ENCODE measurements at regions not wholly inside any gene's neighbourhood (a gene's known extent, or its start where the extent isn't known, plus 50 kb on each side); places are given as distances from the start of the nearest gene placed in this dataset.

DNA sequence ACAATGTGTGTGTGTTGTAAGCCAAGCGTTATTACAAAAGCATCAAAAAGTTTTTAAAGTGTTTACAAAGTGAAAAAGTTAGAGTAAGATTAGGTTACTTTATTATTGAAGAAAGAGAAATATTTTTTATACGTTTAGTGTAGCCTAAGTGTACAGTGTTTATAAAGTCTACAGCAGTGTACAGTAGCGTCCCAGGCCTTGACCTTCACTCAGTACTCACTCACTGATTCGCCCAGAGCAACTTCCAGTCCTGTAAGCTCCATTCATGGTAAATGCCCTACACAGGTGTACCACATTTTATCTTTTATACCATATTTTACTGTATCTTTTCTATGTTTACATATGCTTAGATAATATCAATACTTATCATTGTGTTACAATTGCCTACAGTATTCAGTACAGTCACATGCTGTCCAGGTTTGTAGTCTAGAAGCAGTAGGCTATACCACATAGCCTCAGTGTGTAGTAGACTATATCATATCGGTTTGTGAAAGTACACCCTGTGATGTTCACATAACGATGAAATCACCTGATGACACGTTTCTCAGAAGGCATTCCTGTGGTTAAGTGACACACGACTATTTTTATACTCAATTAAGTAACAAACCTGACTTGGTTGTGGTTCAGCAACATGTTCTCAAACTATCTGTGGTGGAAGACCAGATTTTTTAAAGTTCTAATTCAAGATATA lies 152.0 kb upstream of the EDNRA start:
- no peak for DNase-seq

DNA sequence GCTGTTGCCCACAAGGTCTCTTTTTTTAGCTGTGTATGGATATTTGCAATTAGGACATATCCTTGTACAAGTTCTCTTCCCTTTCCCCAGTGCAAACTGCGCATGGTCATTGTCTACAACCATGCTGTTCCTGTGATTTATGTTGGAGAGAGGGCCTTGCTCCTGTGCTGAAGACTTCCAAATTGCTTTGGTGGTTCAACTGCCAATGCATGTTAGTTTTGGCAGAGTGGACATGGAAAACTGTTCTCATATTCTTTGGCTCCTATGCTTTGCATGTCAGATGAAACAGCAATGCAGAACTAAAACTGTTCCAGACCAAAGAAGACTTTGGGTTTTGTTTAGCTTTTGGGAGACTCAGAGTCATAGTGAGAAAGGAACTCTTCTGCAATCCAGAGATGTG lies 148.8 kb upstream of the EDNRA start:
- DNase-seq = no peak

DNA sequence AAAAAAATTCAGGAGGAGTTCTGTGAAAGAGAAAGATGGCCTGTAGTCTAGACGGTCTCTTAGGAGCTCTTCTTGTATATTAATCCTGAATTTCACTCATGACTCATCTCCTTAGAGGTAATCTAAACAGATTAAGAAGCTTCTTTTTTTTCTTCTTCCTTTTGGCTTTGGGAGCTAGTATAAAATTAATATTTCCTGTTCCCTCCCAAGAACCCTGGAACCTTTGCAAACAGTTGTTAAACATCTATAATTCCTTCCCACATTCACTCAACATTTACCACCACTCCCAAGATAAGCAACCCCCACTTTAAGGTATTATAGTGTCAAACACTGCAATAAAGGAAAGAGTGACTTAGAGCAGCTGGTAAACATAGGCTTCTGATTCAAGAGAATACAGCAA lies 146.4 kb upstream of the EDNRA start:
- DNase-seq = no peak

DNA sequence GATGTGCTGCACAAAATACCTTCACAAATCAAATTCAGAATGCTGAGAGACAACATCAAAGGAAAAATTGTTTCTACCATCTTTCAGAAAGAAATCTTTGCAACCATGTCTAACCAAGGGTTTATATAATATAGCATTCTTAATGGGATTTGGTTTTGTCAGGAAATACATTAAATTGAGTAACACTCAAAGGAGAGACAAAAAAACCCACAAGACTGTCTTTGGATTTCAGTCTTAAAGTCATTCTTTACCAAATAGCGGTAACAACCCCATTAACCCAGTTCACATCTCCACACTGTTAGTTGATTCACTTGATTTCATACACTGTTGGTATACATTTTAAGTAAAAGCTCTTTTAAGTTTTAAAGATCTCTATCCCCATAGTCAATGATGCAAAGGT lies 145.7 kb upstream of the EDNRA start:
- no peak for DNase-seq

DNA sequence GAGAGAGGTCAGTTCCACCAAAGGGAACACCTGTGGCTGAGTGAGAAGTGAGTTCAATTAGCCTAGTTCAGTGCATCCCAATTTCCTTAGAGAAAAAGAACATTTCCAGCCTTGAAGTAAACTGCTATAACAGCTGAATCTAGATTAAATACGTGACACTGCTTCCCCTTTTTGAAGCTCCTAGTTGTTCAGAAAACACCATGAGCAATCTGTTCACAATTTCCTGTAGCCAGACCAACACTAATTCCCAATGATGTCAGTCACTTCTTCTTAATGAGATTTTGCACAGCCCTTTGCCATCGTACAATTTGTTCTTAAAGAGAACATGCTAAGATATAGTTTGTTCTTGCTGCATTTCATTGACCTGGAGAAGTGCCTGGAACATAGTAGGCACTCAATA lies 144.6 kb upstream of the EDNRA start:
- DNase-seq = no peak

DNA sequence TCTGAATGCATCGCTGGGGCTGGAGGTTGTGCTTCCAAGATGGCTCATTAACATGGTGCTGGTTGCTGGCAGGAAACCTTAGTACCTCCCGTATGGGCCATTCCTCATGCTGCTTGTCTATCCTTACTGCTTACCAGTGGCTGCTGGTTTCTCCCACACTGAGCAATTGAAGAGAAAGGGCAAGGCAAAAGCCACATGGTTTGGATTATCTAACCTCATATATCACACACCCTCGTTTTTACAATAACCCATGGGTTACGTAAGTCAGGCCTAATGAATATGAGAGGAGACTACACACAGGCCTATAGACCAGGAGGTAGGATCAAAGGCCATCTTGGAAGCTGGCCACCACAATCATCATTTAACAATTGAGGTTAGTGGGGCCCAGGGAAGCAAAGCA lies 141.8 kb upstream of the EDNRA start:
- no peak for DNase-seq

DNA sequence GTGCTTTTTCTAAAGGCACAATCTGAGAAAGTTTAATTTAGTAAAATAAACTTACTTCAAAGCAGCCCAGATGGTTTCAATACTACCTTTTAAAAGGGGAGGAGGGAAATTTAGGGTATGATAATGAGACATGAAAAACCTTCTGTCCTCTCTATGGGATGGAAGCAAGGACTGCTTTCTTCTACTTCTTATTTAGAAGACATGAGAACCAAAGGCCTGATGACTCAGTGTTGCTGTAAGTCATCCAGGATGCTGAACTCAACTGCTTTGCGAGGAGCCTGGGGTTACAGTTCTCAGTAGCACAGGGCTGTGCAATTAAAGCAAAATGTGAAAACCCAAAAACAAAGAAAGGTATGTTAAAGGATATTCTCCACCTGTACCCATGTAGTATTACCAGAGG lies 140.8 kb upstream of the EDNRA start:
- no peak for DNase-seq

DNA sequence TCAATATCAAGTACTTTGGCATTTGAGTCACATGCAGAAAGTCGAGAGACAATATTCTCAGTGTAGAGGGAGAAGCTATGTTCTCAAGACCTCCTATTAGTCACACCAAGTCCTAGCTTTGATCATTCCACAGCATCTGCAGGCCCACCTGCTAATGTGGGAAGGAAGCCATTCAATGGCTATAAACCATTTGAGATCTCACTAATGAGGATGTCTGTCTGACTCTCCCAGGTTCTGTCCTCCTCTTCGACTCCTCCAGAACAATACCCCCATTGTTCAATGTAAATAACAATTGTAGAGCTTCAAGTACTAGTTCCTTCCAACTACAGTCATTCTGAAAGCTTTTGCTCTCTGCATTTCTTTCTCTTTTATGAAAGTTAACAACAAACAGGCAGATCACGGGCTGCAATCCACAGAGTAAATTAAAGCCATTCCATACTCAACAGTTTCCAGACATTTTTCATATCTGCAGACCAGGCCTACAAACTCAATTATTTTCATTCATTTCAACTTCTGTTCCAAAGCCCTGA lies 140.2 kb upstream of the EDNRA start:
- no peak for DNase-seq

DNA sequence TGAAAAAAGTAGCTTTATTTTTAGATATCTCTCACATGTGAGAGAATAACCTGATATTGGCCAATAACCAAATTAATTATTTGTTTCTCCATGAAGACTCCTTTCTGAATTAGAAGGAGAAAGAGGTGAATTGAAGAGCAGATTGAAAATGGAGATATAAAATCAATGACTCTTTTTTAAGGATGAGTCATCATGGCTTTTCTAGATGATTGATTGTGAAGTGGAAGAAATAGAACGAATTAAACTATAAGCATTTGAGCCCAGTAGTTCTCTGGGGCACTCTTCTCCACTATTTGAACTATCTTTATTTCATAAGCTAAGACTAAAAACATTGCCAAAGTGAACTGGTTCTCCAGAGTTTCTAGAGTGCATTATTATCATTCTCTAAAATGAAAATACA lies 137.2 kb upstream of the EDNRA start:
- DNase-seq = no peak

DNA sequence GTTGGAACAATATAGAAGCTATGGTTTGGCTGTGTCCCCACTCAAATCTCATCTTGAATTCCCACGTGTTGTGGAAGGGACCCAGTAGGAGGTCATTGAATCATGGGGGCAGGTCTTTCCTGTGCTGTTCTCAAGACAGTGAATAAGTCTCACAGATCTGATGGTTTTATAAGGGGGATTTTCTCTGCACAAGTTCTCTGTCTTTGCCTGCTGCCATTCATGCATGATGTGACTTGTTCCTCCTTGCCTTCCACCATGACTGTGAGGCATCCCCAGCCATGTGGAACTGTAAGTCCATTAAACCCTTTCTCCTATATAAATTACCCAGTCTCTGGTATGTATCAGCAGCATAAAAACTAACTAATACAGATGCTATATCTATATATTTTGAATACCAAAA lies 135.2 kb upstream of the EDNRA start:
- no peak for DNase-seq

DNA sequence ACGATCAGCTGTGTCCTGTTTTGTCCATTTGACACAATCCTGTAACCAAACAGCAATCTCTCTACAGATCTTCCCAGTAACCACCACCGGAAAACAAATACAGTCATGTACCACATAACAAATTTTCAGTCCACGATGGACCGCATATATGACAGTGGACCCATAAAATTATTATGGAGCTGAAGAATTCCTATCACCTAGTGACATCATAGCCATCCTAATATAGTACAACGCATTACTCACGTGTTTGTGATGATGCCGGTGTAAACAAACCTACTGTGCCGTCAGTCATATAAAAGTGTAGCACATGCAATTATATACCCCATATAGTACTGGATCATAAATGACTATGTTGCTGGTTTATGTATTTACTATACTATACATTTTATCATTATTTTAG lies 133.7 kb upstream of the EDNRA start:
- no peak for DNase-seq

DNA sequence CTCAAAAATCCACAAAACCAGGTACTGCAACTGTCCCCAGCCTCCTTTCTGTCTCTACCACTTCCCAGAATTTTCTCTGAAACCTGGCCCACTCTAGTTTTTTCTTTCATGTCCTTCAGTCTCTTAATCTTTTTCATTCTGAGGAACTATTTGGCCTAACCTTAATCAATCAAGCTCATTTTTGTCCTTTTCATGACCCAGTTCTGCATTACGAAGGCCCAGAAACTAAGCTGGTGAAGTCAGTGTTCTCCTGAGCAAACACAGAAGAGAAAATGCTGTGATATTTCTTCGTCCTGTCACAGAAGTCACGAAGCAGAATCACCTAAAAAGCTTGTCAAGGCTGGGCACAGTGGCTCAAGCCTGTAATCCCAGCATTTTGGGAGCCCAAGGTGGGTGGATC lies 131.7 kb upstream of the EDNRA start:
- DNase-seq = no peak

DNA sequence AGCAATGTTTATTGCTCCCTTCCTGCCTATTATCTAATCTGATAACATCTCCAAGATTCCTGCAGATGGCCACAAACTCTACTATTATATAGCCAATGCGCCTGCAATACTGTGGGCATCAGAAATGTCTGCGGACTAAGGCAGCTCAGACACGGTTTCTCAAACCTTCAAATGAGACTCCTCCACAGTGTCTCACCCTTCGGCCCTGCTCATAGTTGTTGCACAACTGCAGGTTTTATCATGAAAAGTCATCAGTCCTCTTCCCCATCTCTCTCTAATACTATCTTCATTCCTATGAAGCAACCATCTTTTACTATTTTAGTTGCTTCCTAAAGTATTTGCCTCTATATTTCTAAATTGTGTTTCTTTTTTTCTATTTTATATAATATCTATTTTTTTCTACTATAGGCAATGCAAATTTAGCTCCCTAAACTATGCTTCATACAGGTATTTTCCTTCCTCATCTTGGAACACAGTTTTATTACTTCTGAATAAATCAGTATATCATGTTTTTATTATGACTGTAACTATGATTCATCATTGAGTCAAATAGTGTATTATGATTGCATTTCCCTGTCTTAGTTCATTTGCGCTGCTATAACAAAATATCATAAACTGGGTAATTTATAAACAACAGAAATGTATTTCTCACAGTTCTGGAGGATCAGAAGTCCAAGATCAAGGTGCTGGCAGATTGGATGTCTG lies 129.7 kb upstream of the EDNRA start:
- DNase-seq = no peak

DNA sequence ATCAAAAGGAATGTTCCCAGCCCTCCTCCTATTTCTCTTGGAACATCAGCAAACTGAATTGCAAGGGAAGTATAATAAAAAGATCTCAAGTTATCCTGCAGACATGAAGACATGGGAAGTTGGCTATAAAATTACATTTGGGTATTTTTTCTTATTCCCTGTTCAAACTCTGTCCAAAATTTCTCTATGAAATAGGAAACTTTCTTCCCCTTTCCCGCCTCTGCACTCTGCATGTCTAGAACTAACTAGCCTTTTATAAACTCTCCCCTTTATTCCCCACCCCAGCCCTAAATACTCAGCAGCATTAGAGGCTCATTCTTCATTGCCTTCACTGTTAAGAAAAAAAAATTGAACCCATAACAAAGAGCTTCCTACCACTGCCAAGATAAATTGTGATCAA lies 126.7 kb upstream of the EDNRA start:
- DNase-seq = no peak

DNA sequence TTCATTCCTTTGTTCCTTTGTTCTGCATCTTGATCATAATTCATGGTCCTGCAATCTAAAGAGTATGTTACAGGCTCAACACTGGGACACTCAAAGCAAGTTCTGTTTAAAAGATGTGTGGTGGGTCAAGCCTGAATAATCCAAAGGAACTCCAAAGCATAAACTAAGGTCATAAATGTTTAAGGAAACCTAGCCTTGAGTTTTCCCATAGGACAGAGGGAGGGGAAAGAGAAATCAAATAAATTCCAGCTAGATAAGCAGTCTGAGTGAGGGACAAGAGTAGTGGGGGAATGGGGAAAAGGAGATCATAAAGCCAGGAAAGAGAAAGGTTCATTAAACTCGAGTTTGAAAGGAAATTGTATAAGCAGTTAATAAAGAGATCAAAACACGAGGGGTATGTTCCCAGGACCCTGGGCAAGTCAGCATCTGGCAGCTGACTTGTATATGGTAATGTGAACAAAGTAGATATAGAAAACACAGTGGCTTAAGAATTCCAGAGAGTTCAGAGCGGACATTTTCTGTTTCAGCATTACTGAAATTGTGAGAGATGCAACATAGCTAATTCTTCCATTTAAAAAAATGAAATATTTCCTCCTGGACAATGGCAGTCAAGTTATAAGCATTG lies 125.8 kb upstream of the EDNRA start:
- DNase-seq = no peak

DNA sequence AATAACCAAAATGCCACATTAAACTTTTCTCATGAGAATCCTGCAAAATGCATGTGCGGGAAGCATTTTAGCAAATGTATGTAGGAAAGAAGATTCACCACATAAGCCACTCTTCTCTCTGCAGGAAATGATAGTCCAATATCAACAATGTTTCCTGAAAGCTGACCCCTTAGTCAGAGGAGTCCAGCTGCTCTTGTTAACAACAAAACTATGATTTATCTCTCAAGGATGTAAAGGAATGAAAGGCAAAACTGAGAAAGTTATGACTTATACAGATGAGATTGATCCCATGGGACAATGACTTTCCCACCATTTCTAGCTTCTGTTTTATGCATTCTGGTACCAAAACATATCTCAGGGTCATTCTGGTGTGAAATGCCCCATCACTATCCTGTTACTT lies 125.0 kb upstream of the EDNRA start:
- no peak for DNase-seq

DNA sequence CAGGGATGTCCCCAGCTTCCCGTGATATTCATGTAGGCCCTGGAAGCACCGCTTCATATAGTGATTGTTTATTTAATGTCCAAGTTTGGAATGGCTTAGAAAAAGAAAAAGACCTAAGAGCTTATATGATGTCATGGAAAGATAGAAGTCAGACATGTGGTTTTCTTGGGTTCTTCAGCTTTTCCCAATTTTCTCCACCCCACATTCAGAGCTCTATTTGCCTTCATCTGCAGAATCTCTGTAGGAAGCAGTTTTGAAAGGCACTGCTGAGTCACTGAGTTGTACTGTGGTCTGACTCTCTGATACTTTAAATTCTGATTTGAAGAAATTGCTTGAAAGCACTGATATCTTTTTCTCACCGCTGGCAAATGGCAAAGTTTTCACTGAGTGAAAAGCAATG lies 120.6 kb upstream of the EDNRA start:
- no peak for DNase-seq

DNA sequence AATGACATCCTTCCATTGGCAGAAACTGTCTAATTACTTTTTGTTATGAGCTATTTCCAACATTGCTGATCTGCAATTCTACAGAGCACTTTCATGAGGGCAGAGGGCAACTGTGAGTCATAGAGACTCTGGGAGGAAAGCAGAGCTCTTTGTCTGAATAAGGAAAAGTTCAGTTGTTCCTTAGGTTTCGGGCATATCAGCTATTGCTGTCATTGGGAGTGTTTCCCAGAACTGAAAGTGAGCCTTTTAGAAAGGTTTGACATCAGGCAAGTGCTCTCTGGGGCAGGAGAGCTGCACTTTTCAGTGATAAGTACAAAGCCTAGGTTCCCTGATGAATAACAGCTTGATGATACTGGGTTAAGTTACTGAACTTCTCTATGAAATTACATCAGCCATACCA lies 119.2 kb upstream of the EDNRA start:
- no peak for DNase-seq

DNA sequence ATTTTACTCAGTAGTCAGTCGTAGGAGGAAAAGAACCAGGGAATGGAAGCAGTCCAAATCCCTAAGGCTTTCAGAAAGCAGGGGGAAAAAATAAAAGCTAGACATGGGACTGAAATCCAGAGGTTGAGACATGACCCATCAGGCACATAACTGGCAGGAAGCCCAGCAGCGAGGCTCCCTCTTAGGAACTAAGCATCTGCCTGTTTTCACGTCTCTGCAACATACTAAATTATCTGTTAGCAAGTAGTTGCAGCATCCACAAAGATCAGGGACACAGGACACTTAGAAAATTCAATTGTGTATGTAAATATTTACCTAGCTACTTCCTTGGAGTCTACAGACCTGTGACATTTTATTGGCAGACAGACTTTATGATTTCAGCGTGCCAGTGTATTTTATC lies 118.0 kb upstream of the EDNRA start:
- DNase-seq = no peak

DNA sequence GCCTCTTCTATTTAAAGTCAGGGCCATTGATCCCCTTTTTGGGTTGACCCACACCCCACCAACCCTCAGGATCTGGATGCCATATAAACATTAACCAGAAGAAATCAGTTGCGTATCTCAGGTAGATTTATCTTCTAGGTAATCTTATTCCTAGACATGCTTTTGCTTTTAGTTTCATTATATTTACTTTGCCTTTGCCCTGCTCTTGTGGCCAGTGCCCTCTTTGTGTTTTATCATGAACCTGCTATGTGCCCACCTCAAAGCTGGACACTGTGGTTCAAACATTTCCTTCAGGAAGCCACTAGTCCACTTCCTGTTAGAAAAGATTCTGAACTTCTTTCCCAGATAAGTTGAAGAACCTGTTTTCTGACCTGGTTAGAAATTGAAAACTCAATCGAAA lies 117.4 kb upstream of the EDNRA start:
- no peak for DNase-seq

DNA sequence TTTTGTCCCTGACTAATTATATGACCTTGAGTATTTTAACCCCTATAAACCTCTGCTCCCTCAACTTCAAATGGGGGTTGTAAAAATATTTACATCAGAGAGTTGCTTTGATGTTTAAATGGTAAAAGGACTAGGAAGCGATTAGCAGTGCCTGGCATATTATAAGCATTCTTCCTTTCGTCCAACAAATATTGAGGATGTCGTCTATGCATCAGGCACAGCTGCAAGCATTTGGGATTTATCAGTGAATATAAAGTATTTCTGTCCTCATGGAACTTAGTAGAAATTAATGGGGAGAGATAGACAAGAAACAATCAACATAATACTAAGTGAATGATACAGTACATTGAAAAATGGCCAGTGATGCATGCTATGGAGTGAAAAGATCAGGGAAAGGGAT lies 115.5 kb upstream of the EDNRA start:
- no peak for DNase-seq

DNA sequence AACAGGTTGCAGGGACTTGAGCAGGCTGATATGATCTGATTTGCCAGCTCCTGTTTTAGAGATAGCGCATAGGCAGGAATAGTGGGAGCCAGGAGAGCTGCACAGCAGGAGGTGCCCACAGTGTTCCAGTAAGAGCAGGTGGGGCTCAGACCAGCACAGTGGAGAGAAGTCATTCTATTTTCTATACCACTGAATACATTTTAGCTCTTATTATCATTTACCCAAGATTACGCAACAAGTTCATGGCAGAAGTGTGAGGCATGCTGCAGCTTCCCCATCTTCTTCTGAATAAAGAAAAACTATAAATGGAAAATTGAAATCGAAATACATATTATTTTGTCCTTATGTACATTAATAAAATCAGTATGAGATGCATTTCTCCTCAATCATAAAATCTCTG lies 114.7 kb upstream of the EDNRA start:
- DNase-seq = no peak

DNA sequence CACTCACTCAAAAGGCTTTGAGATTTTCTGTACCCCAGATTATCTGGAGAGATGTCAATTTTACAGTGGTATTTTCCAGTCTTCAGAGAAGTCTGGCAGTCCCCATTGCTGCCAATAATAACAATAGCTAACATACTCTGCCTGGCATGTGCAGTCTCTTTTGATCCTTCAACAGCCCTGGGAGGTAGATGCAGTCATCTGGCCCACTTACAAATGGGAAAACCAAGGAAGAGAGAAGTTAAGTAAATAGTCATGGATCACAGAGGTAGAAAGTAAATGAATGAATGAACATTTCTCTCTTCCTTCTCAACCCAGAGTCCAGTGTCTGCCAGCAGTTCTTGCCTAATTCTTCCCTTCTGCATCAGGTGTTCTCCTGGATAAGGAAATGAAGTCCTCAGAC lies 113.0 kb upstream of the EDNRA start:
- DNase-seq = no peak

DNA sequence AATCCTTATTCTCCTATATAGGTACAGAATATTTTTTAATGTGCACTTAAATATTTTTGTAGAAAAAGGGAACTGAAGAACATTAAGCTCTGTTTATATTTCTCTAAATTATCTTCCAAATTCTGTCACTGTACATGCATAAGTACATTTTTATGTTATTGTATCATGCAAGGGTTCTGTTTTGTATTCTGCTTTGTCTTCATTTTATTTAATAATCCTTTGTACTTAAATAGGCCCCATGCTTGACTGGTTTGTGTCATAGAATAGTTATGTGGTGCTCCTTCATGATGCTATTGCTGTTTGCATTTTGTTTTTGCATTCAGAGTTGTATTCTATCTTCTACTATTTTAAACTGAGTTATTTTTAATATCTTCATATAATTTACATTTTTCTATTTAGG lies 111.9 kb upstream of the EDNRA start:
- DNase-seq = no peak
